Keratinocyte (primary cell): ENCODE measurements at regions not wholly inside any gene's neighbourhood (a gene's known extent, or its start where the extent isn't known, plus 50 kb on each side); places are given as distances from the start of the nearest gene placed in this dataset.

Experiments
- DNase-seq: peaks from one replicate; pipeline ENCODE4 v3.0.0-alpha.2; 2011; ENCODE audit warnings: low read depth, missing footprints, low spot score
- FAIRE-seq: peaks from 2 replicates; lab custom pipeline; 2011; peaks lifted over from hg19 to GRCh38; lab: Jason Lieb, UNC
- H2AFZ ChIP-seq: 2 replicates; pipeline ENCODE4 v1.6.0; 2012; ENCODE audit warnings: low read length, control low read depth, inconsistent platforms; ENCODE audit not compliant: control insufficient read depth
- H3K27ac ChIP-seq: 2 replicates; pipeline ENCODE4 v1.5.1; 2011; ENCODE audit warnings: low read length; ENCODE audit not compliant: control insufficient read depth, insufficient read depth
- H3K27me3 ChIP-seq: 3 replicates; pipeline ENCODE4 v1.6.0; 2011; ENCODE audit warnings: low read length; ENCODE audit not compliant: control insufficient read depth, insufficient read depth; ENCODE audit errors: extremely low read depth
- H3K36me3 ChIP-seq, 2 experiments: 2 replicates in 1 of 2; 3 replicates in 1 of 2; pipeline ENCODE4 v1.5.1; 2011; ENCODE audit warnings: low read length in 2 of 2, mild to moderate bottlenecking in 1 of 2; ENCODE audit not compliant: control insufficient read depth in 2 of 2, insufficient read depth in 2 of 2; ENCODE audit errors: extremely low read depth in 1 of 2
- H3K4me1 ChIP-seq: 3 replicates; pipeline ENCODE4 v1.5.1; 2011; ENCODE audit warnings: low read length; ENCODE audit not compliant: control insufficient read depth, insufficient read depth; ENCODE audit errors: extremely low read depth
- H3K4me2 ChIP-seq: 3 replicates; pipeline ENCODE4 v1.6.0; 2011; ENCODE audit warnings: low read depth, low read length; ENCODE audit not compliant: control insufficient read depth, insufficient read depth; ENCODE audit errors: extremely low read depth
- H3K4me3 ChIP-seq, 3 experiments: fragments of 200-600 bp in 1 of 3; sonication (generic) in 1 of 3; 2 replicates in 2 of 3; 3 replicates in 1 of 3; pipeline ENCODE4 v1.5.1; 2011 to 2016; ENCODE audit warnings: low read length in 3 of 3, mild to moderate bottlenecking in 3 of 3, control low read depth in 2 of 3, inconsistent platforms in 1 of 3, low read depth in 1 of 3, mixed read lengths in 1 of 3, mixed run types in 1 of 3, moderate library complexity in 1 of 3; ENCODE audit not compliant: control insufficient read depth in 2 of 3, insufficient read depth in 2 of 3; ENCODE audit errors: extremely low read depth in 1 of 3
- H3K79me2 ChIP-seq: 2 replicates; pipeline ENCODE4 v1.6.0; 2012; ENCODE audit warnings: low read length; ENCODE audit not compliant: control insufficient read depth, insufficient read depth
- H3K9ac ChIP-seq: 3 replicates; pipeline ENCODE4 v1.6.0; 2011; ENCODE audit warnings: low read length; ENCODE audit not compliant: control insufficient read depth, insufficient read depth; ENCODE audit errors: extremely low read depth
- H3K9me1 ChIP-seq: 3 replicates; pipeline ENCODE4 v1.6.0; 2011; ENCODE audit warnings: low read length; ENCODE audit not compliant: control insufficient read depth, insufficient read depth; ENCODE audit errors: extremely low read depth
- H3K9me3 ChIP-seq: 2 replicates; pipeline ENCODE4 v1.5.1; 2012; ENCODE audit warnings: low read depth, low read length; ENCODE audit not compliant: control insufficient read depth
- H4K20me1 ChIP-seq: 3 replicates; pipeline ENCODE4 v1.6.0; 2011; ENCODE audit warnings: low read length; ENCODE audit not compliant: control insufficient read depth, insufficient read depth; ENCODE audit errors: extremely low read depth
- EZH2 ChIP-seq: IDR thresholded peaks from one replicate; pipeline ENCODE4 v1.6.1; 2012; ENCODE audit warnings: inconsistent platforms, mild to moderate bottlenecking, low read length, moderate library complexity
- dilution Hi-C: fragments of 300-500 bp; cut with MboI; formaldehyde crosslinking; loops from one replicate; pipeline ENCODE4 v1.7.0; 2020; ENCODE audit warnings: low sequenced_read_pairs; ENCODE audit not compliant: extremely low pct_ligation_motif_present
- TF ChIP-seq, protein P1 (sequence below), 3 experiments: IDR thresholded peaks in 1 of 3; conservative IDR thresholded peaks in 1 of 3; optimal IDR thresholded peaks in 1 of 3; 2 replicates in 2 of 3; 3 replicates in 1 of 3; pipeline versions ENCODE3 to v1.5.1; 2011; ENCODE audit warnings: low read length in 3 of 3, mild to moderate bottlenecking in 3 of 3, moderate library complexity in 2 of 3, control low read depth in 1 of 3, inconsistent platforms in 1 of 3; ENCODE audit not compliant: insufficient read depth in 2 of 3; ENCODE audit errors: extremely low read depth in 1 of 3

GRCh38 chr2:16589465-16589864, 76.2 kb downstream of the CYRIA start:
- no peaks in the 10 kb centered on the region for H3K4me1 ChIP-seq
- H3K4me3 ChIP-seq, result no peak overlapping the region
- H3K36me3 ChIP-seq, result no peaks in the 10 kb centered on the region
- no peaks in the 10 kb centered on the region for H3K9me1 ChIP-seq
- DNase-seq (no peak), FAIRE-seq (no peak)
- dilution Hi-C loops, result no loop called here
- no peaks in the 10 kb centered on the region for H3K79me2 ChIP-seq
- TF ChIP-seq, protein P1, sequence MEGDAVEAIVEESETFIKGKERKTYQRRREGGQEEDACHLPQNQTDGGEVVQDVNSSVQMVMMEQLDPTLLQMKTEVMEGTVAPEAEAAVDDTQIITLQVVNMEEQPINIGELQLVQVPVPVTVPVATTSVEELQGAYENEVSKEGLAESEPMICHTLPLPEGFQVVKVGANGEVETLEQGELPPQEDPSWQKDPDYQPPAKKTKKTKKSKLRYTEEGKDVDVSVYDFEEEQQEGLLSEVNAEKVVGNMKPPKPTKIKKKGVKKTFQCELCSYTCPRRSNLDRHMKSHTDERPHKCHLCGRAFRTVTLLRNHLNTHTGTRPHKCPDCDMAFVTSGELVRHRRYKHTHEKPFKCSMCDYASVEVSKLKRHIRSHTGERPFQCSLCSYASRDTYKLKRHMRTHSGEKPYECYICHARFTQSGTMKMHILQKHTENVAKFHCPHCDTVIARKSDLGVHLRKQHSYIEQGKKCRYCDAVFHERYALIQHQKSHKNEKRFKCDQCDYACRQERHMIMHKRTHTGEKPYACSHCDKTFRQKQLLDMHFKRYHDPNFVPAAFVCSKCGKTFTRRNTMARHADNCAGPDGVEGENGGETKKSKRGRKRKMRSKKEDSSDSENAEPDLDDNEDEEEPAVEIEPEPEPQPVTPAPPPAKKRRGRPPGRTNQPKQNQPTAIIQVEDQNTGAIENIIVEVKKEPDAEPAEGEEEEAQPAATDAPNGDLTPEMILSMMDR (optimal IDR thresholded peaks at IDR 0.05 in 1 of 3, IDR thresholded peaks at IDR 0.05 in 1 of 3, conservative IDR thresholded peaks at IDR 0.05 in 1 of 3; ENCODE audit: extremely low read depth in 1 of 3, insufficient read depth in 2 of 3, low read length in 3 of 3), result no peak
- TF ChIP-seq EZH2, result no peak
- no peak overlapping the region for H3K9ac ChIP-seq
- H3K27me3 ChIP-seq, result no peaks in the 10 kb centered on the region
- no peak overlapping the region for H2AFZ ChIP-seq
- H3K27ac ChIP-seq, result no peak overlapping the region
- H3K4me2 ChIP-seq, result no peak overlapping the region
- no peaks in the 10 kb centered on the region for H4K20me1 ChIP-seq
- no peaks in the 10 kb centered on the region for H3K9me3 ChIP-seq

- H2AFZ ChIP-seq, result no peak overlapping the region
- FAIRE-seq (no peak), DNase-seq (no peak)
- TF ChIP-seq EZH2, result no peak
- TF ChIP-seq, protein P1 (optimal IDR thresholded peaks at IDR 0.05 in 1 of 3, IDR thresholded peaks at IDR 0.05 in 1 of 3, conservative IDR thresholded peaks at IDR 0.05 in 1 of 3; ENCODE audit: extremely low read depth in 1 of 3, insufficient read depth in 2 of 3, low read length in 3 of 3), result no peak
- no peak overlapping the region for H3K27ac ChIP-seq
- no peak overlapping the region for H3K4me3 ChIP-seq
- no peaks in the 10 kb centered on the region for H3K9me1 ChIP-seq
- H3K79me2 ChIP-seq, result no peaks in the 10 kb centered on the region
- no peak overlapping the region for H3K4me2 ChIP-seq
- H3K36me3 ChIP-seq, result no peaks in the 10 kb centered on the region
- dilution Hi-C loops, result no loop called here
- H3K9ac ChIP-seq, result no peak overlapping the region
- no peaks in the 10 kb centered on the region for H3K4me1 ChIP-seq
- H3K27me3 ChIP-seq, result no peaks in the 10 kb centered on the region
- H3K9me3 ChIP-seq, result no peaks in the 10 kb centered on the region
- H4K20me1 ChIP-seq, result no peaks in the 10 kb centered on the region
Observed at GRCh38 chr2:16588565-16588964, 77.1 kb downstream of the CYRIA start.
